Left kidney (tissue), 1 donor: ENCODE measurements at regions not wholly inside any gene's neighbourhood (a gene's known extent, or its start where the extent isn't known, plus 50 kb on each side); places are given as distances from the start of the nearest gene placed in this dataset.
A peak's percentile ranks its signal among the peaks of the same experiment; 100 is the strongest.

Experiments used
- DNase-seq: peaks from one replicate; pipeline ENCODE4 v3.0.0-alpha.2; 2013

- no peak for DNase-seq
Measured at GRCh38 chr1:209342441-209343175, 240.9 kb upstream of the CAMK1G start.

GRCh38 chr1:209343511-209343910 is 240.0 kb upstream of the CAMK1G start:
- DNase-seq: no peak

- DNase-seq: no peak
Measured at GRCh38 chr1:209344156-209344555, 239.4 kb upstream of the CAMK1G start.

GRCh38 chr1:209349363-209350308 is 233.9 kb upstream of the CAMK1G start:
- no peak for DNase-seq

GRCh38 chr1:209353053-209353452 is 230.5 kb upstream of the CAMK1G start:
- DNase-seq: no peak

GRCh38 chr1:209354111-209354839 is 229.2 kb upstream of the CAMK1G start:
- DNase-seq: peak; percentile 90

GRCh38 chr1:209354840-209355165 is 228.7 kb upstream of the CAMK1G start:
- DNase-seq: no peak

GRCh38 chr1:209355415-209355814 is 228.1 kb upstream of the CAMK1G start:
- DNase-seq: no peak

GRCh38 chr1:209356976-209357377 is 226.5 kb upstream of the CAMK1G start:
- no peak for DNase-seq

- no peak for DNase-seq
Measured at GRCh38 chr1:209363112-209363511, 220.4 kb upstream of the CAMK1G start.

GRCh38 chr1:209364716-209365115 is 218.8 kb upstream of the CAMK1G start:
- no peak for DNase-seq

GRCh38 chr1:209367061-209367772 is 216.3 kb upstream of the CAMK1G start:
- DNase-seq: no peak

GRCh38 chr1:209368864-209369598 is 214.5 kb upstream of the CAMK1G start:
- peak; percentile 36 for DNase-seq

- no peak for DNase-seq
Measured at GRCh38 chr1:209370241-209370995, 213.1 kb upstream of the CAMK1G start.

GRCh38 chr1:209375097-209375496 is 208.4 kb upstream of the CAMK1G start:
- no peak for DNase-seq

- no peak for DNase-seq
Measured at GRCh38 chr1:209375671-209376365, 207.7 kb upstream of the CAMK1G start.

- DNase-seq: no peak
Measured at GRCh38 chr1:209376774-209377173, 206.7 kb upstream of the CAMK1G start.

- DNase-seq: no peak
Measured at GRCh38 chr1:209377995-209378394, 205.5 kb upstream of the CAMK1G start.

- DNase-seq: no peak
Measured at GRCh38 chr1:209379280-209379679, 204.2 kb upstream of the CAMK1G start.

GRCh38 chr1:209380420-209380819 is 203.1 kb upstream of the CAMK1G start:
- DNase-seq: no peak
